ENCODE measurements at regions not wholly inside any gene's neighbourhood (a gene's known extent, or its start where the extent isn't known, plus 50 kb on each side); places are given as distances from the start of the nearest gene placed in this dataset.

- Histone ChIP-seq H3K4me1 (no peaks in the 10 kb centered on the region), H3K4me3 (no peak overlapping the region), H3K36me3 (no peaks in the 10 kb centered on the region), H3K27ac (no peak overlapping the region), H3K9me3 (peaks cover 0 to 14% (median 0%) of the 10 kb centered on the region in 4 donors), H3K27me3 (no peaks in the 10 kb centered on the region)
- no peak for TF ChIP-seq CTCF (IDR thresholded peaks at IDR 0.05)
- no peak for TF ChIP-seq POLR2A (IDR thresholded peaks at IDR 0.05)
- no peak for TF ChIP-seq POLR2AphosphoS5 (IDR thresholded peaks at IDR 0.05)
- TF ChIP-seq EP300 (IDR thresholded peaks at IDR 0.05) = no peak
- WGBS, 5 donors = 62 to 66% (median 64%) methylated on average over 10 of the region's 10 CpGs
- DNase-seq = no peak
- intact Hi-C loops (cut with DNase I; ENCODE audit: low total_unique reads) = no loop called here
Observed at GRCh38 chr7:68446183-68446582, 1152.1 kb upstream of the AUTS2 start.

GRCh38 chr7:68449099-68449498, 1149.2 kb upstream of the AUTS2 start:
- Histone ChIP-seq H3K36me3 (no peaks in the 10 kb centered on the region), H3K27ac (no peak overlapping the region), H3K27me3 (no peaks in the 10 kb centered on the region), H3K9me3 (peaks cover 0 to 10% (median 0%) of the 10 kb centered on the region in 4 donors), H3K4me1 (no peaks in the 10 kb centered on the region), H3K4me3 (no peak overlapping the region)
- intact Hi-C loops (cut with DNase I; ENCODE audit: low total_unique reads) = no loop called here
- WGBS, 5 donors = 79 to 95% (median 81%) methylated on average over 1 to 2 of the region's 2 CpGs
- TF ChIP-seq CTCF (IDR thresholded peaks at IDR 0.05) (no peak), EP300 (IDR thresholded peaks at IDR 0.05) (no peak)
- DNase-seq = no peak

GRCh38 chr7:68449816-68450215, 1148.5 kb upstream of the AUTS2 start:
- Histone ChIP-seq H3K27ac (no peak overlapping the region), H3K9me3 (peaks cover 0 to 10% (median 0%) of the 10 kb centered on the region in 4 donors), H3K36me3 (no peaks in the 10 kb centered on the region), H3K4me1 (no peaks in the 10 kb centered on the region), H3K27me3 (no peaks in the 10 kb centered on the region), H3K4me3 (no peak overlapping the region)
- TF ChIP-seq POLR2AphosphoS5 (IDR thresholded peaks at IDR 0.05) (no peak), POLR2A (IDR thresholded peaks at IDR 0.05) (no peak), CTCF (IDR thresholded peaks at IDR 0.05) (no peak), EP300 (IDR thresholded peaks at IDR 0.05) (no peak)
- 62 to 78% (median 76%) methylated on average over 5 of the region's 5 CpGs for WGBS, 5 donors
- DNase-seq = no peak
- intact Hi-C loops (cut with DNase I; ENCODE audit: low total_unique reads) = no loop called here

- DNase-seq = no peak
- no peak overlapping the region for H3K27ac ChIP-seq
- peaks cover 0 to 30% (median 14%) of the 10 kb centered on the region in 4 donors for H3K9me3 ChIP-seq
- H3K4me3 ChIP-seq = no peak overlapping the region
- TF ChIP-seq POLR2A (IDR thresholded peaks at IDR 0.05) = no peak
- no peak for TF ChIP-seq POLR2AphosphoS5 (IDR thresholded peaks at IDR 0.05)
- no peak for TF ChIP-seq EP300 (IDR thresholded peaks at IDR 0.05)
- no peak for TF ChIP-seq CTCF (IDR thresholded peaks at IDR 0.05)
- no peaks in the 10 kb centered on the region for H3K27me3 ChIP-seq
- H3K4me1 ChIP-seq = no peaks in the 10 kb centered on the region
- no peaks in the 10 kb centered on the region for H3K36me3 ChIP-seq
- intact Hi-C loops (cut with DNase I; ENCODE audit: low total_unique reads) = no loop called here
- 58 to 88% (median 75%) methylated on average over 5 of the region's 5 CpGs for WGBS, 5 donors
Observed at GRCh38 chr7:68454931-68455330, 1143.3 kb upstream of the AUTS2 start.
